Omental fat pad (tissue), 3 donors: ENCODE measurements at regions not wholly inside any gene's neighbourhood (a gene's known extent, or its start where the extent isn't known, plus 50 kb on each side); places are given as distances from the start of the nearest gene placed in this dataset.

ENCODE experiments used
- ATAC-seq: fragments of 150-250 bp; one replicate; pipeline ENCODE4 v1.9.1; 2016; ENCODE audit warnings: mild to moderate bottlenecking, moderate library complexity; ENCODE audit not compliant: low FRiP score
- DNase-seq: peaks from one replicate; pipeline ENCODE4 v3.0.0-alpha.2; 2019; ENCODE audit warnings: low spot score
- CTCF ChIP-seq, 3 donors: fragments of 450-650 bp; IDR thresholded peaks; one replicate each; pipeline ENCODE4 v1.5.1; 2016 to 2017; ENCODE audit warnings: antibody characterized with exemption in 3 of 3, mild to moderate bottlenecking in 3 of 3, moderate library complexity in 2 of 3

GRCh38 chr20:58076405-58076804, 152.0 kb downstream of the ANKRD60 start:
- DNase-seq (no peak), ATAC-seq (no peak)
- TF ChIP-seq CTCF (IDR thresholded peaks at IDR 0.05): no peak

GRCh38 chr20:58075586-58076345, 152.7 kb downstream of the ANKRD60 start:
- ATAC-seq (no peak), DNase-seq (no peak)
- no peak for TF ChIP-seq CTCF (IDR thresholded peaks at IDR 0.05)

- no peak for ATAC-seq
- TF ChIP-seq CTCF (IDR thresholded peaks at IDR 0.05): no peak
Measured at GRCh38 chr20:58073945-58074856, 154.3 kb downstream of the ANKRD60 start.

GRCh38 chr20:58072695-58073671, 155.5 kb downstream of the ANKRD60 start:
- TF ChIP-seq CTCF (IDR thresholded peaks at IDR 0.05): no peak
- DNase-seq: no peak
- ATAC-seq: no peak

More at GRCh38 chr20:58073945-58074856, 154.3 kb downstream of the ANKRD60 start:
- DNase-seq: no peak

- no peak for TF ChIP-seq CTCF (IDR thresholded peaks at IDR 0.05)
- DNase-seq: no peak
- ATAC-seq: no peak
Measured at GRCh38 chr20:58071991-58072390, 156.5 kb downstream of the ANKRD60 start.

- no peak for TF ChIP-seq CTCF (IDR thresholded peaks at IDR 0.05)
- no peak for ATAC-seq
- no peak for DNase-seq
Measured at GRCh38 chr20:58071298-58071697, 157.2 kb downstream of the ANKRD60 start.
